CD4-positive, alpha-beta T cell (primary cell): ENCODE measurements at regions not wholly inside any gene's neighbourhood (a gene's known extent, or its start where the extent isn't known, plus 50 kb on each side); places are given as distances from the start of the nearest gene placed in this dataset.

ENCODE experiments used
- ATAC-seq: fragments of 200-7000 bp; cut with Tn5 transposase; one replicate; pipeline ENCODE4 v1.10.0; 2022; ENCODE audit warnings: mild to moderate bottlenecking; ENCODE audit not compliant: poor library complexity
- CTCF ChIA-PET: fragments of 350-600 bp; sonication (Branson Sonifier 250); formaldehyde crosslinking; loops from one replicate; lab custom pipeline; 2021; ENCODE audit warnings: antibody characterized with exemption, inconsistent platforms; lab: Charles Lee
- POLR2A ChIA-PET: fragments of 350-600 bp; sonication (Branson Sonifier 250); formaldehyde crosslinking; loops from one replicate; lab custom pipeline; 2021; ENCODE audit warnings: antibody characterized with exemption, inconsistent platforms; lab: Charles Lee
- DNase-seq, 14 experiments: peaks; one replicate each; pipeline ENCODE4 v3.0.0-alpha.2; 2013 to 2020; ENCODE audit warnings: mixed read lengths in 2 of 14
- H3K27ac ChIP-seq, 2 donors: one replicate each; pipeline versions ENCODE4 v1.5.1 to v1.7.0; 2013; ENCODE audit warnings: low read length in 2 of 2, low read depth in 1 of 2, mild to moderate bottlenecking in 1 of 2
- H3K27me3 ChIP-seq, 2 experiments: 1 replicate in 1 of 2; 2 replicates in 1 of 2; pipeline versions ENCODE4 v1.6.1 to v1.7.0; 2013; ENCODE audit warnings: low read length in 2 of 2, control low read depth in 1 of 2, mild to moderate bottlenecking in 1 of 2, moderate library complexity in 1 of 2; ENCODE audit not compliant: insufficient read depth in 2 of 2, control insufficient read depth in 1 of 2
- H3K36me3 ChIP-seq: one replicate; pipeline ENCODE4 v1.6.1; 2013; ENCODE audit warnings: low read length, control low read depth; ENCODE audit not compliant: insufficient read depth
- H3K4me1 ChIP-seq: one replicate; pipeline ENCODE4 v1.6.1; 2013; ENCODE audit warnings: low read length, control low read depth; ENCODE audit not compliant: insufficient read depth
- H3K4me3 ChIP-seq: one replicate; pipeline ENCODE4 v1.5.1; 2013; ENCODE audit warnings: mild to moderate bottlenecking, low read length, moderate library complexity
- H3K9me3 ChIP-seq, 2 experiments: 1 replicate in 1 of 2; 2 replicates in 1 of 2; pipeline versions ENCODE4 v1.6.1 to v1.7.0; 2013; ENCODE audit warnings: low read length in 2 of 2, mild to moderate bottlenecking in 2 of 2, control low read depth in 1 of 2, moderate library complexity in 1 of 2; ENCODE audit not compliant: control insufficient read depth in 1 of 2, insufficient read depth in 1 of 2
- H3K27ac Mint-ChIP-seq: one replicate; pipeline ENCODE4 v1.8.0; 2020; ENCODE audit warnings: mixed read lengths
- H3K27me3 Mint-ChIP-seq: one replicate; pipeline ENCODE4 v1.8.0; 2021; ENCODE audit warnings: mixed read lengths
- H3K36me3 Mint-ChIP-seq: one replicate; pipeline ENCODE4 v1.8.0; 2021; ENCODE audit warnings: low read depth, mixed read lengths
- H3K4me1 Mint-ChIP-seq: one replicate; pipeline ENCODE4 v1.8.0; 2021; ENCODE audit warnings: low read depth, mixed read lengths
- H3K4me3 Mint-ChIP-seq: one replicate; pipeline ENCODE4 v1.8.0; 2020; ENCODE audit warnings: mild to moderate bottlenecking, mixed read lengths
- H3K9me3 Mint-ChIP-seq: one replicate; pipeline ENCODE4 v1.8.0; 2020; ENCODE audit warnings: mixed read lengths
- intact Hi-C, 2 experiments: fragments of 100-400 bp; cut with DNase I in 1 of 2; cut with micrococcal nuclease in 1 of 2; formaldehyde crosslinking; loops; one replicate each; pipeline versions ENCODE4 v1.15.1 to v1.9.0; 2023 to 2025; cut with DNase I, micrococcal nuclease
- TF ChIP-seq, protein P1 (sequence below): fragments of 200-600 bp; IDR thresholded peaks from one replicate; pipeline ENCODE4 v1.8.0; 2022; ENCODE audit warnings: antibody characterized with exemption, mild to moderate bottlenecking

DNA sequence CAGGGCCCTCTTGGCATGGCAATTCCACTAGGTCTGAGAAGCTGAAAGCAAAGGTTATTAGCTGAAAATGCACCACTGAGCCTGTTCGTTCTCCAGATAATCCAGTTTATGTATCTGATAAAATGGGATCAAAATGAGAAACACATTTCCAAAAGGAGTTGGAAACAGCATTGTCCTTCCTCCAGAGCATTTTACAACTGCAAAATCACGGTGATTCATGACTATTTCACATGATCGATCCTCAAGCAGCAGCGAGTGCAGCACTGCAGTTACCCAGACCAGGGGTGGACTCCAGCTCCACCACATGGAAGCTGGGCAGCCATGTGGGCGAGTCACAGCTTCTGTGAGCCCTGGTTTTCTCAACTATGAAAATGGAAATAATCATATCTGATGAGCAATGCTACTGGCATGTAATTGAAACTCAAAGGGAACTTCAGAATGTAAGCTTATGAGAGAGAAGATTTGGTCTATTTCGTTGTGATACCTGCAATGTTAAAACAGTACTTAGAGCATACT, 78.7 kb upstream of the MSX1 start:
- intact Hi-C loops = no loop called here
- TF ChIP-seq, protein P1, sequence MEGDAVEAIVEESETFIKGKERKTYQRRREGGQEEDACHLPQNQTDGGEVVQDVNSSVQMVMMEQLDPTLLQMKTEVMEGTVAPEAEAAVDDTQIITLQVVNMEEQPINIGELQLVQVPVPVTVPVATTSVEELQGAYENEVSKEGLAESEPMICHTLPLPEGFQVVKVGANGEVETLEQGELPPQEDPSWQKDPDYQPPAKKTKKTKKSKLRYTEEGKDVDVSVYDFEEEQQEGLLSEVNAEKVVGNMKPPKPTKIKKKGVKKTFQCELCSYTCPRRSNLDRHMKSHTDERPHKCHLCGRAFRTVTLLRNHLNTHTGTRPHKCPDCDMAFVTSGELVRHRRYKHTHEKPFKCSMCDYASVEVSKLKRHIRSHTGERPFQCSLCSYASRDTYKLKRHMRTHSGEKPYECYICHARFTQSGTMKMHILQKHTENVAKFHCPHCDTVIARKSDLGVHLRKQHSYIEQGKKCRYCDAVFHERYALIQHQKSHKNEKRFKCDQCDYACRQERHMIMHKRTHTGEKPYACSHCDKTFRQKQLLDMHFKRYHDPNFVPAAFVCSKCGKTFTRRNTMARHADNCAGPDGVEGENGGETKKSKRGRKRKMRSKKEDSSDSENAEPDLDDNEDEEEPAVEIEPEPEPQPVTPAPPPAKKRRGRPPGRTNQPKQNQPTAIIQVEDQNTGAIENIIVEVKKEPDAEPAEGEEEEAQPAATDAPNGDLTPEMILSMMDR = no peak
- no peak overlapping the region for H3K4me3 ChIP-seq
- ATAC-seq = no peak
- H3K4me3 Mint-ChIP-seq = no peak overlapping the region
- no peaks in the 10 kb centered on the region for H3K4me1 Mint-ChIP-seq
- no peaks in the 10 kb centered on the region for H3K4me1 ChIP-seq
- ChIA-PET POLR2A (no interaction called here), CTCF (no interaction called here)
- H3K27ac ChIP-seq = no peak overlapping the region
- peaks cover 12% of the 10 kb centered on the region for H3K27me3 Mint-ChIP-seq
- no peak overlapping the region for H3K27ac Mint-ChIP-seq
- no peaks in the 10 kb centered on the region for H3K9me3 Mint-ChIP-seq
- H3K36me3 ChIP-seq = no peaks in the 10 kb centered on the region
- no peaks in the 10 kb centered on the region for H3K36me3 Mint-ChIP-seq
- DNase-seq = no peak
- no peaks in the 10 kb centered on the region for H3K27me3 ChIP-seq
- H3K9me3 ChIP-seq = peaks cover 0 to 22% of the 10 kb centered on the region in 2 experiments

DNA sequence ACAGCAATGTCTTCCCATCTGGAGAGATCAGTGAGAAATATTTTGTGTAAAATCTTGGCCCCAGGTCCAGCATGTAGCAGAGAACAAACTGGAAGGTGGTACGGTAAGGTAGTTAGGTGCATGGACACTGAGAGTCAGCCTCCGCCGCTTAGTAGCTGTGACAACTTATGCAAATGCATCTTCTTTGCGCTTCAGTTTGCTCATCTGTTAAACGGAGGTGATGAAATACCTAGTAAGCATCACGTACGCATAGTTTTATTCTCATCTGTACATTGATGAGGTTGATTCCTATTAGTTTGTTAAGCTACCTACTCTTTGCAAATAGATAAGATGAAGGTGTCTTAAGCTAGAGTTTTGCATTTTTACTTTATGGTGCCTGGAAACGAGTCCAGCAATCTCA, 80.0 kb upstream of the MSX1 start:
- no peak overlapping the region for H3K4me3 ChIP-seq
- no peaks in the 10 kb centered on the region for H3K36me3 Mint-ChIP-seq
- no peaks in the 10 kb centered on the region for H3K9me3 Mint-ChIP-seq
- DNase-seq (no peak), ATAC-seq (no peak)
- H3K27me3 ChIP-seq = no peaks in the 10 kb centered on the region
- no peaks in the 10 kb centered on the region for H3K4me1 ChIP-seq
- no peak overlapping the region for H3K4me3 Mint-ChIP-seq
- ChIA-PET POLR2A (no interaction called here), CTCF (no interaction called here)
- H3K4me1 Mint-ChIP-seq = no peaks in the 10 kb centered on the region
- no peak overlapping the region for H3K27ac Mint-ChIP-seq
- intact Hi-C loops = no loop called here
- H3K27ac ChIP-seq = no peak overlapping the region
- peaks cover 12% of the 10 kb centered on the region for H3K27me3 Mint-ChIP-seq
- TF ChIP-seq, protein P1 = no peak
- no peaks in the 10 kb centered on the region for H3K36me3 ChIP-seq
- H3K9me3 ChIP-seq = peaks cover 0 to 25% of the 10 kb centered on the region in 2 experiments

DNA sequence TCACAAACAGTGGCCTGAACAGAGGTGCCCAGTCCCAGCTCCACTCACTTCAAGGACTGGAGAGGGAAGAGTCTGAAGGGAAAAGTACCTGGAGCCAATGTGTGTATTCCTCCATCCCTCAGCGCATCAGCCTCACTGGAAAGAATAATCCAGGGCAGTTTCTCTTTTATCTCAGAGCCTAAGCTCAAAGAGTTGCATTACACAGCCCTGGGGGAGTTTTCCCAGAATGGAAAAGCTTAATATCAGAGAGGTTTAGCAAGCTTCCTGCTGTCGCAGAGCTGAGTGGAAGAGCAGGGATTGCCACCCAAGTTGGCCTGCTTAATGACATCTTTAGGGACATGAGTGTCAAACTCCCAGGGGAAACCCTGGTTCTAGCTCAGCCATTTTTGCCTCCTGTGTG, 80.4 kb upstream of the MSX1 start:
- Histone ChIP-seq H3K4me1 (no peaks in the 10 kb centered on the region), H3K27ac (no peak overlapping the region), H3K9me3 (peaks cover 0 to 29% of the 10 kb centered on the region in 2 experiments), H3K36me3 (no peaks in the 10 kb centered on the region), H3K4me3 (no peak overlapping the region), H3K27me3 (no peaks in the 10 kb centered on the region)
- H3K9me3 Mint-ChIP-seq = no peaks in the 10 kb centered on the region
- H3K27me3 Mint-ChIP-seq = peaks cover 12% of the 10 kb centered on the region
- no peak for ATAC-seq
- TF ChIP-seq, protein P1 = no peak
- H3K27ac Mint-ChIP-seq = no peak overlapping the region
- H3K4me3 Mint-ChIP-seq = no peak overlapping the region
- DNase-seq = no peak
- POLR2A ChIA-PET = no interaction called here
- intact Hi-C loops = no loop called here
- H3K4me1 Mint-ChIP-seq = no peaks in the 10 kb centered on the region
- no peaks in the 10 kb centered on the region for H3K36me3 Mint-ChIP-seq
- CTCF ChIA-PET = no interaction called here
